Ecto neural progenitor cell (in vitro differentiated cells): ENCODE measurements at regions not wholly inside any gene's neighbourhood (a gene's known extent, or its start where the extent isn't known, plus 50 kb on each side); places are given as distances from the start of the nearest gene placed in this dataset.

Source experiments
- DNase-seq: peaks from one replicate; pipeline ENCODE4 v3.0.0-alpha.2; 2018; ENCODE audit warnings: low spot score

DNA sequence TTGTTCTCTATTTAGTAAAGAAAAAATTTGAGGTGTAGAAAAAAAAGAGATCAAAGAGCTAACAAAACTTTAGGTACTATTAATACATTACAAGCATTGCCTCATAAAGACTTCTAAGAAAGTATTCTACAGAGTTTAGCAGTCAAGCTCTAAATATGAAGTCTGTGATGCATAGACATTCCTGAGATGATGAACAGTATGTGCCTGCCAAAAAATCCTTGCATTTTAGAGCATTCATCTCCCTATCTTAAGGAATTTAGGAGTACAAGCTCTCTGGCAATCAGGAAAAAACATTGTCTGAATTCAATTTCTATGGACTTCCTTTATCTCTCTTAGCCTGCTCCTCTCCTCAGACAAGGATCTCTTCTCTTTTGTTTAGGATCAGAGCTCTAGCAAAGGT is 202.6 kb upstream of the LRFN5 start:
- no peak for DNase-seq

- no peak for DNase-seq
These were observed 203.3 kb upstream of the LRFN5 start for GRCh38 chr14:41403360-41403759.

- DNase-seq, result no peak
These were observed 208.8 kb upstream of the LRFN5 start for GRCh38 chr14:41397926-41398325.

DNA sequence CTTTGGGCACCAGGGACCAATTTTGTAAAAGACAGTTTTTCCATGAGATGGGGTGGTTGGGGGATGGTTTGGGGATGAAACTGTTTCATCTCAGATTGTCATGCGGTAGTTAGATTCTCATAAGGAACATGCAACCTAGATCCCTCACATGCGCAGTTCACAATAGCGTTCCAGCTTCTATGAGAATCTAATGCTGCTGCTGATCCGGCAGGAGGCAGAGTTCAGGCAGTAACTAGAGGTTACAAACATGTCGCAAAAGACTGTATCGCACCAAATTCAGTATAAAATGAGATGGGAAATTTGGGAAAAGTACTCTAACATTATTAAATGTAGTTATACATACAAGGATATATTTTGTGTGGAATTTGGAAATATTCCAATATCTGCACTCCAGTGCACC is 213.2 kb upstream of the LRFN5 start:
- no peak for DNase-seq

GRCh38 chr14:41392226-41392625 is 214.4 kb upstream of the LRFN5 start:
- no peak for DNase-seq

DNA sequence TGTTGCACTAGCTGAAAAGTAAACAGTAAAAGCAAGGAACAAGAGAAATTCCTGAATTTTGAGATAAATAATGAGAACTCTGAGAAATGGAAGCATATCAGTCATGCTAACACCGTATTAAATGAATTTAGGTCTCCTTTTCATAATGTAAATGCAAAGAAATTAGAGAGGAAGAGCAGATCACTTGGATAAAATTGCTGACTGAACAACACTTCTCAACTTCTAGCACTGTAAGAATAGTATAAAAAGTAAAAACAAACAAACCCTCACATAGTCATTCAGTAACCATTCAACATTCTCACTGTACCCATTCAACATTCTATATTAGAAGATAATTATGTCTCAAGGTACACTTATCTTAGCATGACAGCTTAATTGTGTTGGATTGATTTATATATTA is 217.3 kb upstream of the LRFN5 start:
- DNase-seq, result no peak

DNA sequence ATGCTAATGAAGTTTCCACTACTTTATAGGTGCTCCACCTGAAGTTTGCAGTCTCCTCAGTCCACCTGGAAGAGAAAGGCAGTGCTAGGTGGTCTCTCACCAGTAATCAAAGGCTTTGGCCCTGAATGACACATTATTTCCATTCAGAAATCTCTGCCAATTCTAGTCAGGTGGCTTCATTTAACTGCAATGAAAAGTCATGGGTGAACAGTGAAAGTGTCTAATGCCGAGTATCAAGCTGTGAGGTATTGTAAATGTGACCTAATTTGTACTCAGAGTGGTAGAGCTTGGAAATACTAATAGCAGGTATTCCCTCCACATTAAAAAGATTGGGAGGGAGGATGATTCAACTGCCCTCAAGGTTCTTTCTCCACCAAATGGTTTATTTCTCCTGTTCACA is 220.9 kb upstream of the LRFN5 start:
- no peak for DNase-seq

DNA sequence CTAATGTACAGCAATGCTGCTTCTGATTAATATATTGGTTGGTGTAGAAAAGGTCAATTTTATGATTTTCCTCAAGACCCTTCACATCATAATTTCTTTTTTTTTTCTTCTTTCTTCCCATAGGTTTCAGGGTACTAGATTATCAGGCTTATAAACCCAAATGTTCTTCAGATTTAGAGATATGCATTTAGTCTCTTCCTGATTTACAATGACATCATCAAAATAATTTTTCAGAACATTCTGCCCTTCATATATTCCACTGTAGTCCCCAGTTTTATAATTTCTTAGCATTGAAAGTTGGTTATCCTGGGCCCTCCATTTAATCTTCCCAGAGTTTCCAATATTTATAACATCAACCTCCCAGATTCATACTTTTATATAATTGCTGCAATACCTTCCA is 226.7 kb upstream of the LRFN5 start:
- no peak for DNase-seq

- DNase-seq, result no peak
These were observed 228.2 kb upstream of the LRFN5 start for GRCh38 chr14:41378526-41378925.

- DNase-seq, result no peak
These were observed 228.7 kb upstream of the LRFN5 start for GRCh38 chr14:41377932-41378331.

GRCh38 chr14:41374092-41374491 is 232.6 kb upstream of the LRFN5 start:
- no peak for DNase-seq

DNA sequence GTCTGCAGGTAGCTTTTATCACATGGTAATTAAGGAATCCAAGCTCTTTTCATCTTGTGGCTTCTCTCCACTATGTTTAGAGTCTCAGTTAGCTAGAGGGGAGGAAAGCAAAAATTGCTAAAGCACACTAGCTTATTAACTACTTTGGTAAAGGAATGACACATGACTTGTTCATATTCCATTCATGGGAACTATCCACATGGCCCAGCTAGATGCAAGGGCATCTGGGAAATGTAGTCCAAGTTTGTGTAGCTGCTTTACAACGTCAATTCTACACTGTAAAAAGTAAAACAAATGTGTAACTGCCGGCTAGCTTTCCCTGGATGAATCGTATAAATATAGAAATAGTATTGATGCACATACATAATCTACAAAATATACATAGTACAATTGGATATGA is 244.5 kb upstream of the LRFN5 start:
- no peak for DNase-seq

GRCh38 chr14:41360126-41360525 is 246.6 kb upstream of the LRFN5 start:
- DNase-seq, result no peak

DNA sequence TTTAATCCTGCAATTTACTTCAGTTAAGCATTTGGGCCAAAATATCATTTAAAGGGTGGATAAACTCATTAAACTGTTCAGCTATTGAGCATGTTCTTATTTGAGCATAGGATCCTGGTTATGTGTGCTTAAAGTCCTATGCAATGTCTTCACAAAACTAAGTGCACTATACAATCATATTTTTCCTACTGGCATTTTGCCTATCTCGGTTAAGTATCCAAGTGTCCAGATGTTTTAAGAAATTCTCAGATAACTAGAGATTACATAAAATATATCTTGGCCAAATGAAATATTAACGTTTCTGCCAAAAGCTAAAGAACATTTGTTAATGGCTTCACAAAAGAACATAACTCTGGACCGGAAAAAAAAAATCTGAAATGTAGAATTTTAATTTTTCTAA is 250.8 kb upstream of the LRFN5 start:
- DNase-seq, result no peak

DNA sequence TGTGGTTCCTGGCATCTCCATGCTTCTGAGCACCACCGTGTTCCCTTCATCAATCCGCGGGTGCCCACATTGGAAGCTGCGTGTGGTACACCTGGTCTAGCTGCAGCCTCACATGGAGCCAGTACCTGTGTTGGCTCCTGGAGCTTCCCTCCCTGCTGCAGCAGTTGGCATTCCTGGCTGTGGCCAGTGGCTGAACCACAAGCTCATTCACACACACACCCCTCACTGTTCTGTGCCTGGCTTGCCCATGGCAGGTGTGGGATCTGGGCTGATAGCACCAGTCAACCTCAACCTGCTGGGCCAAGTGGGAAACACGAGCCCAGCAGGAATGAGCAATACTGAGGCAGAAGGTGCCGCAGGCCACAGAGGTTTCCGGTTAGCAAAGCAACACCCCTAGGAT is 256.2 kb upstream of the LRFN5 start:
- no peak for DNase-seq

DNA sequence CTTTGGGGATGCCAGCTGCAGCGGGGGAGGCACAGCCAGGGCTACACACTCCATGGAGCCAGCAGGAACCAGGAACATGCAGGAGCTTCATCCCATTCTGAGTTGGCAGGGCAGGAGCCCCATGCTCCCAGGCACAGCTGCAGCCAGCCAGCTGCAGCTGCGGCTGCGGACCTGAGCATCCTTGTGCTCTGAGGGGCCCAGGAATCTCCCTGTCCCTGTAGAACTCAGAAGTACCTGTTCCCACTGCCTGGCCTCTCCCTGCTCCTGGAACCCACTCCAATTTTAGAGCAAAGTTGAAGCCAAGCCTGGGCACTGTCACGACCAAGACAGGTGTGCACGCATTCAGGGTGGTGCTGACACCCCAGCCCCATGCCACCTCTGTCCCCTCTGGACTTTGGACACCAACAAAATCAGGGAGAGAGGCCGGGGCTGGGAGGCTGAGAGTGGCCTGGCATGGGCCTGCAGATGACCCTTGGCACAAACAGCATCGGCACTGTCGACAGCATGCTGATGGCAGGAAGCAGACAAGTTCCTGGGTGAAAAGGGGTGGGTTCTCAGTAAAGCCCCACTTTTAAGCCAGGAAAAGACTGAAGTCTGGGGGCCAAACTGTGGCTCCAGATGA is 257.3 kb upstream of the LRFN5 start:
- DNase-seq, result no peak

DNA sequence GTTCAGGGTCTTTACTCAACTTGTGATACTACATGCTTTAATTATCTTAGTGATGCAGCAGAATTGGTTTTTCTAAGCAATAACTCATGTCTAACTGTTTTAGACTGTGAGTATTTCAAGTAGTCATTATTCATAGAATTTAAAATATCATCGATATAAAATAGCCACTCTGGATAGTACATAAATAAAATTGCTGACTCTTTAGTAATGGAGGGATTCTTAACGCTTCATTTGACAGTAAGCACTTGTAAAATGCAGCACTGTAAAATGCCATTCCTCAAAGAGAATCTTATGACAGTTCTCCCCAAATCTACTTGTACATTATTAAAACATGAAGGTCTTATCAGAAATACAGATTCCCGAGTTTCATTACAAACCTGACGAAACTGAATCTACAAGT is 262.8 kb upstream of the LRFN5 start:
- DNase-seq, result no peak

DNA sequence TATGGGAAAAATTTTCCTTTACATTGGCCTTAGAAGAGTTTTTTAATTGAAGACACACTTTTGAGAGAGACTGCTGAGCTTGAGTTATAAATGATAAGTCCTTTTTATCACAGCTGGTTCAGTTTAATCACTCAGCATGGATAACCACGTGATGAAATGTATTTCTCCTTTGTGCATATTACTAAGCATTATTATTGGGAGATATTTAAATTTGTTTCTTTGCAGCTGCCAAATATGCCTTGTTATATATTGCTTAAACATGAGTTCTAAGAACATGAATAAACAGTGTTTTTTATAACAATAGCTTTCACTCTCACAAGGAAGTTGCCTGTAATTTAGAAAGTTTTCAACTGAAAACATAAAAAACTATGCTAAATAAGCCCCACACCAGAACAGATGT is 293.5 kb upstream of the LRFN5 start:
- DNase-seq, result no peak

GRCh38 chr14:41303506-41303905 is 303.2 kb upstream of the LRFN5 start:
- no peak for DNase-seq

DNA sequence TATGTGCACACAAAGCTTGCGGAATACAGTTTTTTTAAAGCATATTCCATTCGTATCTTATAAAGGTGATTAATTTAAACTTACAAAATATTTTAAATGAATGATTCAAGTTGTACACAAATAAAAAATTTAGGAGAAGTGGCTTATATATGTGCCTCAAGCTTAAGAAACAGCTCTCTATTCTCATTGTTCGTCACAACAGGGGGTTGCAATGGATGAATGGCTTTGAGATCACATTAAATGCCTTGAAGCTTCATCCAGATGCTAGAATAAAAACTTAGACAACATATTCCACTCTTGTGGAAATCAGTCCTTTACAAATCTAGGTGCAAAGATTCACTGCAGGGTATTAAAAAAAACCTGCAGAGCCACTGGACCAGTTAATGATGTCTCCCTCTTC is 303.9 kb upstream of the LRFN5 start:
- DNase-seq, result no peak

DNA sequence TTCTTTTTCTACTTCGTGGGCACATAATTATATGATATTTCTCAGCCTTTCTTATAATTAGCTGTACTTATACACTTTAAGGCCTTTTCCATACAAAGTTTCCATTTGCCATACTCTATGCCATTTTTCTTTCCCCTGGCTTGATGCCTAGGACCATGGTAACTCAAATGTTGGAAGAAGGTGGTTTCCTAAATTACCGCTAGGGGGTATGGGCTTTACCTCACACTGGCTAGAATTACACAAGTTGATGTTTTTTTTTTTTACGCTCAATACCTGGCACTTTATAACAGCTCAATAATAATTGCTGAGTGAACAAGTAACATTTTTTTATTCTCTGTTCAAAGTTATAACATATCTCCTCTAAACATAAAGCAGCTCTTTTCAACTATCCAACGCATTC is 306.8 kb upstream of the LRFN5 start:
- no peak for DNase-seq

DNA sequence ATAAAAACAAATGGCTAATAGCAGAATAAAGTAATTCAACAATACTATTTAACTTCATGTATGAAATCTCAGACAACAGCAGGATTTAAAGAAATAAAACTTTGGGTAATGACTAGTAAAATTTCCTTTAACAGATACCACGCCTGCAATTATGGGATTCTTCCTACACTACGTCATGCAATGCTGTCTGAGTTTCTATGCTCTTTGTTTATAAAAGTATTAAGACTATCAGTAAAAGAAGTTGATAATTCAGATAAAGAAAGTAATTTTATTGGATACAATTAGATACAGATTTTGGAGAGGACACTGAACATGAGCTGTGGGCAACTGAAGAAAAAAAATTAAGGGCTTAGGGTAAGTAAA is 308.4 kb upstream of the LRFN5 start:
- no peak for DNase-seq

- no peak for DNase-seq
These were observed 308.9 kb upstream of the LRFN5 start for GRCh38 chr14:41297576-41298327.

- DNase-seq, result no peak
These were observed 310.9 kb upstream of the LRFN5 start for GRCh38 chr14:41295734-41296133.
